ENCODE measurements at regions not wholly inside any gene's neighbourhood (a gene's known extent, or its start where the extent isn't known, plus 50 kb on each side); places are given as distances from the start of the nearest gene placed in this dataset.

DNA sequence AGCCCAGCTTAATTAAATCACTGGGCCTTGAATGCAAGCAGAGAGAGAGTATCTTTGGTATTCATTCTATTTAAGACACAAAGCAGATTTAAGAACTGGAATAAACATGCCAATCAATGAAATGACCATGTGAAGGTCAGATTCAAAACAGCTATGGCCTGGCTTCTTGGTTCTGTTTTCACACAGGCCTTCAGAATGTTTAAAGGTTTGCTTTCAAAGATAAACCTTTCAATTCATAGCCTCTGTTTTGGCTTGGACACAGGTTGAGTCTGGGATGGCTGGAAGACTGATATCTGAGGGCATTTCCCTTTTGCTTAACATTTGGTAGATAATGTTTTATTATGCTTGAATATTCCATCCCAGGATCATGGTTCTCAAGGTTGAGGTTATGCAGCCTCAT, 244.4 kb upstream of the KBTBD8 start:
- no peak for DNase-seq

DNA sequence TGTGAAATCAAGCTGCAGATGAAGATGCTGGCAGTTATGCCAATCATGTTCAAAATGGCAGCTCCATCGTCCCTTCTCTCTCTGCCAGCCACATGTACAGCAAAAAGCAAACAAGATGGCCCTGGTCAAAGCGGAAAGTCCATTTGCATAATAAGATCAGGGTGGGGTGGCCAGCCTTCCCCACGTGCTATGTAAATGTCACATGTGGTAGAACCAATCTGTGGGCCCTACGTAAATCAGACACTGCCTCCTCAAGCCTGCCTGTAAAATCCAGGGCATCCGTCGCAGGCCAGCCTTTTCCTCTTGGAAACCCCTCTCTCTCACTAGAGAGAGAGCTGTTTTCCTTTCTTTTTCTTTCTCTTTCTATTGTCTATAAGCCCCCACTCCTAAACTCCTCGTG, 243.5 kb upstream of the KBTBD8 start:
- DNase-seq = no peak

DNA sequence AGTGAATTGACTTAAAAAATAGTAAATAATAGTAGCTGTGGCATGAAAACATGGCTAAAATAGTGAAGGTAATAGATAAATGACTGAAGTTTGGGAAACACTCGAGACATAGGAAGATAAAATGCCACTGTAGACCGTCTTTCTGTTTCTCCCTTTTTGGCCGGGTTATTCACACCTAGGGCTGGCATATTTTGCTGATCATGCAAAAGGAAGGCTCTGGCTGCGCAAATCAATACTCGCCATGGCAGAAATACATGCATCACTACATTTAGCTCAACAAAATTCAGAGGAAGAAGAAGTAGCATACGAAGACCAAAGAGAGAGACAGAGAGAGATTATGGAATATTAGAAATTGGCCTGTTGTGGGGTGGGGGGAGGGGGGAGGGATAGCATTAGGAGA, 242.2 kb upstream of the KBTBD8 start:
- no peak for DNase-seq

DNA sequence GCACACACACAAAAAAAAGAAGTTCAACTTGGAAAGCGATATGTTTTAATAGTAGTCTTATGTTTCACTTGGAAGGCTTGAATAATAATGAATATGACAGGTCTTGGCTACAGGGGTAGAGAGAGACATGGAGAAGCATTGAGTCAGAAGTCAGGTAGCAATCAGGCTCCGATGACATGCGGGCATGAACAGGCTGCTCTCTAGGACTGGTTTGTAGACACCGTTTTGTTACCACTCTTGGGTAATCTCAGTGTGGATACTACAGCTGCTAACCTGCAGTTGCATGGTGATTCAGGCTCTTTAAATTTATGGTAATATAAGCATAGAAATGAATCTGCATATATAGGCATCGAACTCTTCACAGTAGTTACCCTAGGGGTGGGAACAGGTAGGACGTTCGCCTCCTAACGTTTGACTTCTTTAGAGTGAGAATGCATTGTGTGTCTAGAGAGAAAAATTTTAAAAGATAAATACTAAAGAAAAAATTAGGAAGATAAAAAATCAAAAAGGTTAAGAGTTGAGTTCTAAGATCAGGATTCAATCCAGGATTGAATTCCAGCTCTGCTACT, 241.6 kb upstream of the KBTBD8 start:
- DNase-seq = no peak

DNA sequence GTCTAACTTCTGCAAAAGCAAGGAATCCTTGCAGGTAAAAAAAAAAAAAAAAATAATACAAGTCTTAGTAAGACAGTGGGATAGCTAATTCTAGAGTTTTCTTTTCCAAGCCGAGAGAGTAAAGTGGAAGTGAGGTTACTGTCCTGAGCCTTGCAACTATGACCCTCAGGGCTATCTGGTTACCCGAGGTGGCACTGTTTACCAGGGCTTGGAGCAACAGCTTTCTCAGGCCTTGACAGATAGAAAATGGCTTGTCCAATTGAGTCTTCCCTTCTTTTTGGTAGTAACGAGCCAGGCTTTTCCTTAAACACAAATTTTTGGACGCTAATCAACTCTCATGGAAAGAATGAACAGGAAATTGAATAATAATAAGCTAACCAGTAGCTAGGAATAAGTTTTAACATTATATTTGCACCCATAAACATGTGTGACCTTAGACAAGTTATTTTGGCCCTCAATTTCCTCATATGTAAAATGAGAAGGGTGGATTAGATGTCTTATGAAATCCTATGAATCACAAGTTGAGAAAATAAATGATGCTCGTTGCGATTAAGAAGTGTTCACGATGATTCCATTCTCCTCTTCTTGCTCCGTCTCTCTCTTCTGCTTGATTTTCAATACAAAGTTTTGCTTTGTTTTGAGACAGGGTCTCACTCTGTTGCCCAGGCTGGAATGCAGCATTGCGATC, 236.9 kb upstream of the KBTBD8 start:
- DNase-seq = no peak

DNA sequence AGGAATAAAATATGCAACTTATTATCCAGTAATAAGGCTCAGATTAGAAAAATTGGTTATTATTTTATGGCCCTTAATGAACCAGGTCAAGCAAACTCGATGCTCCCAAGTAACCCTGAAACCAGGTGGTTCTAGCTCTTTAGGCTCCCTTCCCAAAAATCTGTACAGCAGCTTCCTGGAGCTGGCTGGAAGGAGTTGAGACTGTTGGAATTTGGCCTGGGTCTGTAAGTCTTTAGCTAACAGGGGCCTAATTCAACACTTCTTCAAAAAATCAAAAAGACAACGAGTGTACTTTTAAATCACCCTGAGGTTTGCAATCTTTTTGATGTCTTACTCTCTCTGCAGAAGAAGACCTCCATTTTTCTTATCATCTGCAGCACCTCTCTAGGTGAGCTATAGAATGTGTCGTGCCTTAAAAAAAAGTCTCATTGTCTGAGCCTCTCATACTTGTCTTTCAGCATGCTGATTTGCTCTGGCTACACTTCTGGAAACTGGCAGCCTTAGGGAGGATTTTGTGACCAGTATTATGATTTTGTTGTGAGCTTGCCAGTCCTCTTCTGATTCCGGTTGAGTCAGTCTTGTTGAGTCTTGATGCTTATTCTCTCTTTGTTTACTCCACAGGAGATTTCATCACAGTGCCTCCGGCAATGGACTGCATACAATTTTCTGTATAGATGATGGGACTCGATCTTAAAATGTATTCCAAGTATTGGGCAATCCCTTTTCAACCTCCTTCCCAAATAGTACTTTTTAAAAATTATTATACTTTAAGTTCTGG, 235.0 kb upstream of the KBTBD8 start:
- no peak for DNase-seq

DNA sequence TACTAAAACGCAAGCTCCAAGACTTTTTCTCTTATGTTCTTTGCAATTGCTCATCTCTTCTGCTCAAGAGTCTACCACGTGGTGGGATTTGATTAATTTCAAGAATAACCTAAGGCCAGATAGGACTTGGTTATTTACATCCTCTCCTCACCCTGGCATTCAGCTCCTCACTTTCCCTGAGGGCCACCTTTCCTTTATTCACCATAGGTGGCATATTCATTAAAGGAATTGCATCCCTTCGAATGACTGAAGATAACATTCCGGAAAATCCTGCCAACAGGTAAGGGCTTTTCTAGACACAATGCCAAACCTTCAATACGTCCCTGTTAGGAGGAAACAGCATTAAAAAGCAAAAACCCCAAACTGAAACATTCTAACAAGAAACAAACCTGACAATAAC, 220.0 kb upstream of the KBTBD8 start:
- no peak for DNase-seq

DNA sequence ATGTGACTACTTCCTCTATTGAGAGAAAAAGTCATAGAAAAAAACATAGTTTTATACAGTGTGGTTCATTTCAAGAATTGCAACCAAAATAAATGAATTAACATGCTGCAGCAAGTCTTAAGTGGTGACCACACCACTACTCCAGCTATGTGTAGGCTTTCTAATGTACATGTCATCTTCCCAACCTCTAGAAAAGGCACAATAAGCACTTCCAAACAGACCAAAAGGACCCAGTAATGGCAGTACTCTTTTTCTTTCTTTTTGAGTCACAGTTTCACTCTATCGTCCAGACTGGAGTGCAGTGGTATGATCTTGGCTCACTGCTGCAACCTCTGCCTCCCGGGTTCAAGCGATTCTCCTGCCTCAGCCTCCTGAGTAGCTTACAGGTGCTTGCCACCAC, 219.3 kb upstream of the KBTBD8 start:
- no peak for DNase-seq

DNA sequence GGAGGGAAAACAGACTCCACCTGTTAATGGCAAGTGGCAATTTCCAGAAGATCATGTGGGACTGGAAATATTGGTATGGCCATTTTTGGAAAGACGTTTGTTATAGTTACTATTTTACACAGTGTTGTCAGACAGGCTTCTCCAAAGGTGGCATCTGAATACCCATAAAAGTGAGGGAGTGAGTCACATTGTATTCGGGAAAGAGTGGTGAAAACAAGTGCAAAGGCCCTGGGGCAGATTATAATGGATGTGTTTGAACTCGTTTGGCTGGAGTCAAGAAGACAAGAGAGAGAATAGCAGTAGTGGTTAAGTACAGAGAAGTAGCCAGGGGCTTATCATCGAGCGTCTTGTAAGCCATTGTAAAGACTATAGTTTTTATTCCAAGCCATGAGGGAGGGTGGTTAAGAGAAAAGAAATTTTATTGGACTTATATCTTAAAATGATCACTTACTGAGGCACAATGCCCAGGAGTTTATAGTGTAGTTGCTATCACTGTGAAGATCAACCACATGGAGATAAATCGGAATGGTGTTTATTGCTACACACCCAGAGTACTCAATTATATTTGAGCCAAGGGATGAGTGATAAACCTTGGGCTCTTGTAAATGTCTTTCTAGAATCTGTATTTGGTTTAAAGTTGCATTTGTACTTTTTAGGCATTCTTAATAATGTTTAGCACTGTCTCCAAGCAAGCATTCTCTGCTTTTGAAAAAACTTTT, 212.8 kb upstream of the KBTBD8 start:
- DNase-seq = no peak

DNA sequence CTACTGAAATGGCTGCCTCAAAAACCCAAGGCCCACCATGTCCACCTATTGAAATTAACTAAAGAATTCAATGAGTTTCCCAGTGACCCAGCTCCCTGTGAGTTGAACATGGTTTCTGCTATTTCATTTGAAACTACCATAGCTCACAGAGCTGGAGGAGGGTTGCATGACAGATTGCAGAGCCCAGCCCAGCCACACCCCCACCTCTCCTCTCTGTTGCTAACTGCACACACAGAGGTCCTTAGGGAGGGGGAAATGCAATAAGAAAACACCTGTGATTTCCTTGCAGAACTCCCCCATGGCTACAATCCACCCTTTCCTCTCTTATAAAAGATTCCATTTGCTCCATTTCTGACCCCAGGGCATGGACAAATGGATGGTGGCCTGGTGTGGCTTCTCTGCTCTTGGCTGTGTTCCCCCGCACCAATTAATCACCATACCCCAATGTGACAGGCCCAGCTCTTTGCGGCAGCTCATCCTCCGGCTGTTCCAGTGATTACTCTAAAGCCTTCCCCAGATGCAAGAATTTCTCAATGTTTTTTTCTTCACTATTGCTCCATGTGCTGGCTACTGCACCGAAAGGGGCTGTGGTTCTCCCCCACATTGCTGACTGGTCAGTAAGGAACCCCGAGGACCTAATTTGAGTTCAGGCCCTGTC, 208.4 kb upstream of the KBTBD8 start:
- no peak for DNase-seq

DNA sequence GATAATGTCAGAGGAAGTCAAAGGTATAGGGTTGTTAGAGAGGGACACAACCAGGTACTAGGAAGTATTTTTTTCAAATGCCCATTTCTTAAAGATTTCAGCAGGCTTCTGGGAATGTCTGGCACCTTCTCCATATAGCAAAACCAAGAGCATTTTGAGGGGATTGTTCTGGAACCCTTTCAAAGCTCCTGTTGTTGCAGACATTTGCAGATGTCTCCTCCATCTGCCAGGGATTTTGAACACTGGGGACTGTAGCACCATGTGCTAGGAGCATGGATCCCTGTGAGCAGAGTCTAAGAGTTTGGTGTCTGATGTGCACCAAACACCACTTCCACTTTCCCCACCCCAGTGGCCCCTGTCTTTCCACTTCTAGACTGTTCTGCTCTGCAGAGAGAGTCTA, 206.0 kb upstream of the KBTBD8 start:
- DNase-seq = no peak

DNA sequence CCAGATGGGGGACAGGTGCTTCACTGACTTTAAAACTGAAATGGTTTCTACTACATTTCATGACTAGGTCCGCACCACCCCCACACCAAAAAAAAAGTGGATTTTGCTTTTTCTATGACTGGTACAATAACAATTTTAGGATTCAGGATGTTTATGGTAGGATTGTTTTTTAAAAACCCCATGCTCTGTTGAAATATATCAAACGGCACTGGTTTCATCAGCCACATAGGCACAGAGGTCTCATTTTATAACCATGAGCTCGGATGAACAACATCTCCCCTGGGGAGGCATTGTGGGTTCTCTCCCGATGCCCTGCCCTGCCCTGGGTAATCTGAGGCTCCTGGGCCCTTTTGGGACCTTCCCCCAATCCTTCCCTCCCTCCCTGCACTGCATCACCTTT, 202.7 kb upstream of the KBTBD8 start:
- DNase-seq = no peak

DNA sequence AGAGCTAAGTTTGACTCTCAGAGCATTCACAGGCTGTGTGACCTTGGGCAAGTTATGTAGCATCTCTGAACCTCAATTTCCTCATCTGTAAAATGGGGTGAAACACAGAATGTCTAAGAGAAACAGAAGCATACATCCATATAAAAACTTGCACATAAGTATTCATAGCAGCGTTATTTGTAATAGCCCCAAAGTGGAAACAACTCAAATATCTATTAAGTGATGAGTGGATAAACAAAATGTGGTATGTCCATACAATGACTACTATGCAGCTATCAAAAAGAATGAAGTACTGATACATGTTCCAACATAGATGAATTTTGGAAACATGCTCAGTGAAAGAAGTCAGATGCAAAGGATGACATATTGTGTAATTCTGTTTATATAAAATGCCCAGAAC, 201.8 kb upstream of the KBTBD8 start:
- DNase-seq = no peak

DNA sequence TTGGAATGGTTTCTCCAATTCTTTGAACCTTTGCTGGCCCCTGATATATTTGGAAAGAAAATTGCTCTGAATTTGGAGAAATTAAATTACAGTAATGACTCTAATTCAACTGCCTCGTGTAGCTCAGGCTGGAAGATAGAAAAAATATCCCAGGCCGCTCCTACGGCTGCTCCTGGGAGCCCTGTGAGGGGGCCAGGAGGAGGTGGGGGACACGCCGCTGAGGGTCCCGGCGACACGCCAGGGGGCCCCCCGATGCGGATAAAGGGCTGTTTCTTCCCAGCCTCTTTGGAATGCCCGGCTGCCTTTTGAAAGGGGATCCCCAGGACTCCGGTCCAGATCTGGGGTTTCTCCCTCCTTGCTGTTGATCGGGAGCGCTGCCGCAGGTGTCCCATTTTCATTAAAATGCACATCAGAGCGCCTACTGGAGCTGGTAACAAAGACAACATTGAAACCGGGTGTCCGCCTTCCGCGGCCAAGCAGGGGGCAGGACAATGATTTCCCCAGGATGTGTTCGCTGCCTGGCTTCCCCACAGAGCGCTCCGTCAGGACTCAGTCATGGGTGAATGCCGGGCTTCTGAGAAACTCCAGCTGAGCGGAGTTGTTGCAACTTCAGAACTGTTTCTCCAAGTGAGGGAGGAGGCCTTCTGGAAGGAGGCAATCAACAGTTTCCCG, 200.1 kb upstream of the KBTBD8 start:
- no peak for DNase-seq

DNA sequence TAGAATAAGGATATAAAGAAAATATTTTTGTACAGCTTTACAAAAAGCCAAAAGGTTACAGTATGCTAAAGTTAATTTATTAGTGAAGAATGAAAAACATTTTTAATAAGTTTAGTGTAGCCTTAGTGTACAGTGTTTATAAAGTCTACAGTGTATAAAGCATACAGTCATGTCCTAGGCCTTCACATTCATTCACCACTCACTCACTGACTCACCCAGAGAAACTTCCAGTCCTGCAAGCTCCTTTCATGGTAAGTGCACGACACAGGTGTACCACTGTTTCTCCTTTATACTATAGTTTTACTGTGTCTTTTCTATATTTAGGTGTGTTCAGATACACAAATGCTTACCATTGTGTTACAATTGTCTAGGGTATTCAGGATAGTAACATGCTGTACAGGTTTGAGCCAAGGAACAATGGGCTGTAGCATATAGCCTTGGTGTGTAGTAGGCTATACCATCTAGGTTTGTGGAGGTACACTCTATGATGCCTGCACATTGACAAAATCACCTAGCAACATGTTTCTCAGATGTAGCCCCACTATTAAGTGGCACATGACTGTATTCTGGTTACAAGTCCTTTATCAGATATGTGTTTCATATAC, 197.1 kb upstream of the KBTBD8 start:
- no peak for DNase-seq

DNA sequence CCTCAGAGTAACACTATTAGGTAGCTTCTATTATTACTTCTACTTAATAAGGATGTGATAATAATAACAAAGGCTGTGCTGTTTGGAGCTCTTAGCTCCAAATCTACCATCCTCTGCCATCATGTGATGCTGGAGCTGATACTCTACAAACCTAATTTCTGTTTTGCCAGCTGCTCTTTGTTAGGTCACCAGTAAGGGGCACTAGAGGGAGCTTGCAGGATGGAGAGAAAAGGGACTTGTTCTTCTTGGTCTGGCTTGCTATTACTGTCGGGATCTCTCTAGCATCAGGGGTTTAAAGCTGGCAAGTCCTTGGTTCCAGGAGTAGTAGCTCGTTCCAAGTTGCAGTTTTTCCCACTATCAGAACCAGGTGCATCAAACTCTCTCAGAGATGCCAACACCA, 194.9 kb upstream of the KBTBD8 start:
- DNase-seq = no peak

DNA sequence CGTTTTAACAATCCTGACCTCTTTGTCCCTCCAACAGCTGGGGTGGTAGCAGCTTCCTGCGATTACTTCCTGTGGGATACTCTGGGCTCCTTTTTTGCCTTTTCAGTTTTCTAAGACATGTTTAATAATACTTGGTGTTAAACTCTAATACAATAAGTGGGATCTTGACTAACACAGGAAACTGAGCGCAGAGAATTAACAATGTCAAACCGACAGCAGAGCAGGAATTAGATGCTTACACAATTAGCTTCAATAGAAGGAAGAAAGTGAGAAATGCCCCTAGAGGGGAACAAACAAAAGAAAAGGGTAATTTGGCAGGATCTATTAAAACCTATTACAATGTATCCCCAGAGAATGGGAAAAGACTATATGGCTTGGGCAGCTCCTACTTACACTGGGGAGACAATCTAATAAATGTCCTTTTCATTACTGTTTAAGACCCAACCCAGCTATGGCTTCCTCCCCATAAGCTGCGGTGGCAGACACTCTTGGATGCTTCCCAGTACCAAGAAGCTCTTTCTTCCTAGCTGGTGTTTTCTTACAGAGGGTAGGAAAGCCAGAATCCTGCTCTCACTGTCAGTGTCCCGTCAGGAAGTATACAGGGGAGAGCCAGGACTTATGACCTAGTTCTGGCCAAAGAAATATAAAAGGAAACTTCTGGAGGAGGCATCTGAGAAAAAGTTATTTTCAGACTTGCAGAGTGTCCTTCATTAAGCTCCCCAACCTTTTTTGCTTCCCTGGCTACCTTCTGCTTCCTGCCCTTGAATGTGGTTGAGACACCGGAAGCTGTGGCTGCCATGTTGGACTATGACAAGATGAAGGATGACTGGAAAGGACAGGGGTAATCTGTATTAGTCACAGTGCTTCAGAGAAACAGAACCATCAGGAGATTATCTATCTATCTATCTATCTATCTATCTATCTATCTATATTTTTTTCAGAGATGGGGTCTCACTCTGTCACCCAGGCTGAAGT, 194.1 kb upstream of the KBTBD8 start:
- DNase-seq = no peak

DNA sequence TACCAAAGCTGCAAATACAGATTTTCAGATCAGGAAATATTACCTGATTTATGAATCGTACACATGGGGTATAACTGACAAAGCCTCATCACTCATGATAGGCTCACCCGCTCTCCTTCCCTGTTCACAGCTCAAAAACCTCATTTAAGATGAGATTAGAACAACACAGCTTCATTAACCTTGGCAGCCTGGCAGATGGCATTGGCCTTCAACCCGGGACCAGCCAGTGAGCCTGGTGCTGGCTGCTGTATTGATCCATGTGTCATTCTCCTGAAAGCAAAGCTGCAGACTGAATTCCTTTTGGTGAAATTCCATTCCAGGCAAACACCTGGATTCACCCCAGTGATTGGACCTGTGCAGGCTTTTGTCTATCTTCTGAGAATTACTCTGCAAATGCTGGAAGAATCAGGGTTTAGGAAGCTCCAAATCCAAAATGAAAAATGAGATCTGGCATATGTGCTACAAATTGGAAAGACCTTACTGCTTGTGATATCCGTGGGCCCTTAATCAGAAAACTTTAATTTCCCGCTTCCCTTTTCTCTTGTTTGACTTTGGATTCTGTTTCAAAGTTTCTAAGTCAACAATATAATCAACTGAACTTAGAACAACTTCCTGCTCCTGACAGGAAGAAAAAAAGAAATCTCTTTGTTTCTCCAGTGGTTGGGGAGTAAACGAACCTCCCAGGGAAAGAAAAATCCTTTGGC, 189.1 kb upstream of the KBTBD8 start:
- DNase-seq = no peak

DNA sequence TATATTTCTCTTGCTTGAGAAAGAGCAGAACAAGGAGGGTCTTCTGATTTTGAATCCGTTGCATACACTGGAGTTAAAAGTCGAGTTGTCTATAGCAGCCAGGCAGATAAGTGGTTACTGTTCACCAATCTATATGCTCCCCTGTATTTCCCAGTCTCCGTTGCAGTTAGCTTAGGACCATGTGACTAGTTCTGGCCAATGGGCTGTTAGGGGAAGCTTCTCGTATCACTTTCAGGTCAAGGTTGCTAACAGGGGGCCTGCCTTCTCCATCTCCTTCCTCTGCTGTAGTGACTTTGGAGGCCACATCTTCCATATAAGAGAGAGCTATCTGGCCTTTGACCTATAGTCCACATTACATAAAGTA, 188.5 kb upstream of the KBTBD8 start:
- DNase-seq = no peak

DNA sequence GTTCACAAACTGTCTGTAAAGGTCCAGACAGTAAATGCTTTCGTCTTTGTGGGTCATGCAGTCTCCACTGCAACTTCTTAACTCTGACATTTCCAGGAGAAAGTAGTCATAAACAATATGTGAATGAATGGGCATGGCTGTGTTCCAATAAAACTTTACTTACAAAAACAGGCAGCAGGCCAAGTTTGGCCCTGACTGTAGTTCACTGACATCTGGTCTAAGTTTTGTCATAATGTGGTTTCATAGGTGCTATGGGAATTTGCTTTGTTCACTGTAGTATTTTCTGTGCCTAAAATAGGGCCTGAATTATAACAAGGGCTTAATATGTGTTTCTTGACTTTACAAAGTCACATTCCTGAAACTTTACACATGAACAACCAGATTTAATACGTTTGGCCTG, 186.0 kb upstream of the KBTBD8 start:
- no peak for DNase-seq

Data from stimulated activated naive CD4-positive, alpha-beta T cell treated with Interleukin-2 at 50 U/mL for 16 hours (primary cell).